HepG2 (cell line): ENCODE measurements at regions not wholly inside any gene's neighbourhood (a gene's known extent, or its start where the extent isn't known, plus 50 kb on each side); places are given as distances from the start of the nearest gene placed in this dataset.

Experiments used
- CEBPB ChIP-seq: IDR thresholded peaks from 2 replicates; pipeline ENCODE4 v1.6.1; 2011; ENCODE audit warnings: low read depth, low read length, improper control_type of control experiment, borderline replicate concordance
- FOXO1 ChIP-seq: sonication (generic); formaldehyde crosslinking; IDR thresholded peaks from 2 replicates; pipeline ENCODE4 v1.4.0; 2020; ENCODE audit warnings: missing genetic modification reagents
- GFI1 ChIP-seq: sonication (generic); formaldehyde crosslinking; IDR thresholded peaks from 2 replicates; pipeline ENCODE4 v1.5.0; 2020; ENCODE audit warnings: missing genetic modification reagents, mild to moderate bottlenecking, borderline replicate concordance
- MED8 ChIP-seq: sonication (generic); formaldehyde crosslinking; IDR thresholded peaks from 2 replicates; pipeline ENCODE4 v1.8.1; 2023; ENCODE audit warnings: mild to moderate bottlenecking, missing genetic modification reagents; ENCODE audit not compliant: insufficient replicate concordance
- NBN ChIP-seq: fragments of 450-650 bp; conservative IDR thresholded peaks from 2 replicates; pipeline ENCODE4 v1.6.1; 2017
- NCOA1 ChIP-seq: sonication (generic); formaldehyde crosslinking; IDR thresholded peaks from 2 replicates; pipeline ENCODE4 v1.9.0; 2021; ENCODE audit warnings: missing genetic modification reagents
- NFE2L2 ChIP-seq: fragments of 150-350 bp; IDR thresholded peaks from 2 replicates; pipeline ENCODE4 v1.6.1; 2014; ENCODE audit warnings: low read length
- PAF1 ChIP-seq: IDR thresholded peaks from 2 replicates; pipeline ENCODE4 v1.6.1; 2016; ENCODE audit warnings: missing genetic modification reagents, missing compliant biosample characterization
- SMAD1 ChIP-seq: sonication (generic); formaldehyde crosslinking; IDR thresholded peaks from 2 replicates; pipeline ENCODE4 v1.4.0; 2020; ENCODE audit warnings: missing genetic modification reagents, low read depth, mild to moderate bottlenecking, borderline replicate concordance
- ZC3H13 ChIP-seq: sonication (generic); formaldehyde crosslinking; IDR thresholded peaks from 2 replicates; pipeline ENCODE4 v1.8.1; 2023; ENCODE audit warnings: mild to moderate bottlenecking, missing genetic modification reagents, moderate library complexity
- ZEB1 ChIP-seq: IDR thresholded peaks from 2 replicates; pipeline ENCODE4 v1.6.1; 2012; ENCODE audit warnings: mild to moderate bottlenecking, low read depth, inconsistent platforms; ENCODE audit not compliant: insufficient replicate concordance
- ZNF589 ChIP-seq: sonication (generic); formaldehyde crosslinking; conservative IDR thresholded peaks from 2 replicates; pipeline ENCODE4 v1.8.0; 2022; ENCODE audit warnings: mild to moderate bottlenecking, moderate library complexity, missing genetic modification reagents
- TF ChIP-seq, protein P1 (sequence below): sonication (generic); formaldehyde crosslinking; IDR thresholded peaks from 2 replicates; pipeline ENCODE4 v1.4.0; 2020; ENCODE audit warnings: missing genetic modification reagents, borderline replicate concordance
- TF ChIP-seq, protein P2 (sequence below): sonication (generic); formaldehyde crosslinking; IDR thresholded peaks from 2 replicates; pipeline ENCODE4 v1.5.0; 2020; ENCODE audit warnings: mild to moderate bottlenecking, missing genetic modification reagents
- TF ChIP-seq, protein P3 (sequence below): sonication (generic); formaldehyde crosslinking; IDR thresholded peaks from 2 replicates; pipeline ENCODE4 v1.4.0; 2020; ENCODE audit warnings: missing genetic modification reagents, borderline replicate concordance

DNA sequence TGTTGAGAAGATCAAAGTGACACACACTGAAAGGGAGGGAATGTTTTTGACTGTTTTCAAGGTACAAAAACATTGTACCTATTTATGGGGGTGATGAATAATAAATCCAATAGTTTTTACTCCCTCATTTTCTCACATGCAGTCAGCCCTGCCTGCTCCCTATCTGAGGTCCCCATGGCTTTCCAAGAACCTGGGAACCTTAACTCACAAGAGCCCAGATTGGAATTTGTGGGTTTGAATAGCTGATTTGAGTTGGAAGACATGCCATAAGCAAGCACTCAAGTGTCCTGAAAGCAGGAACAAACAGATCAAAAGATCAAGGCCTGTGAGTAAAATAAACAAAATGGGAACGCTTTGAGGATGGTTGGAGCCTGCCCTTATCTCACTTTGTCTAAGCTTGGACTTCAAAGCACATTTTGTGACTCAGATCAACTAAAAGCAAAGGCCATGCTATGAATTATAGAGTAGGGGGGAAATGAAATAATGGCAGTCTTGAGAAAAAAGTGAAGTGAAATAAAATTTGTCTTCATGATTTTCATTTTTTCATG, 136.6 kb downstream of the LYPLAL1 start (continued):
- TF ChIP-seq, protein P1, sequence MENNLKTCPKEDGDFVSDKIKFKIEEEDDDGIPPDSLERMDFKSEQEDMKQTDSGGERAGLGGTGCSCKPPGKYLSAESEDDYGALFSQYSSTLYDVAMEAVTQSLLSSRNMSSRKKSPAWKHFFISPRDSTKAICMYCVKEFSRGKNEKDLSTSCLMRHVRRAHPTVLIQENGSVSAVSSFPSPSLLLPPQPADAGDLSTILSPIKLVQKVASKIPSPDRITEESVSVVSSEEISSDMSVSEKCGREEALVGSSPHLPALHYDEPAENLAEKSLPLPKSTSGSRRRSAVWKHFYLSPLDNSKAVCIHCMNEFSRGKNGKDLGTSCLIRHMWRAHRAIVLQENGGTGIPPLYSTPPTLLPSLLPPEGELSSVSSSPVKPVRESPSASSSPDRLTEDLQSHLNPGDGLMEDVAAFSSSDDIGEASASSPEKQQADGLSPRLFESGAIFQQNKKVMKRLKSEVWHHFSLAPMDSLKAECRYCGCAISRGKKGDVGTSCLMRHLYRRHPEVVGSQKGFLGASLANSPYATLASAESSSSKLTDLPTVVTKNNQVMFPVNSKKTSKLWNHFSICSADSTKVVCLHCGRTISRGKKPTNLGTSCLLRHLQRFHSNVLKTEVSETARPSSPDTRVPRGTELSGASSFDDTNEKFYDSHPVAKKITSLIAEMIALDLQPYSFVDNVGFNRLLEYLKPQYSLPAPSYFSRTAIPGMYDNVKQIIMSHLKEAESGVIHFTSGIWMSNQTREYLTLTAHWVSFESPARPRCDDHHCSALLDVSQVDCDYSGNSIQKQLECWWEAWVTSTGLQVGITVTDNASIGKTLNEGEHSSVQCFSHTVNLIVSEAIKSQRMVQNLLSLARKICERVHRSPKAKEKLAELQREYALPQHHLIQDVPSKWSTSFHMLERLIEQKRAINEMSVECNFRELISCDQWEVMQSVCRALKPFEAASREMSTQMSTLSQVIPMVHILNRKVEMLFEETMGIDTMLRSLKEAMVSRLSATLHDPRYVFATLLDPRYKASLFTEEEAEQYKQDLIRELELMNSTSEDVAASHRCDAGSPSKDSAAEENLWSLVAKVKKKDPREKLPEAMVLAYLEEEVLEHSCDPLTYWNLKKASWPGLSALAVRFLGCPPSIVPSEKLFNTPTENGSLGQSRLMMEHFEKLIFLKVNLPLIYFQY (CRISPR knock-in tag): no peak
- TF ChIP-seq NCOA1 (CRISPR knock-in tag) (no peak), ZC3H13 (CRISPR knock-in tag) (no peak), GFI1 (CRISPR knock-in tag) (peak; percentile 92), NFE2L2 (no peak), NBN (no peak), ZNF589 (CRISPR knock-in tag) (no peak), SMAD1 (CRISPR knock-in tag) (no peak), FOXO1 (CRISPR knock-in tag) (peak; percentile 94), MED8 (CRISPR knock-in tag) (no peak), ZEB1 (peak; percentile 53), CEBPB (no peak), PAF1 (CRISPR knock-in tag) (no peak)
- TF ChIP-seq, protein P2, sequence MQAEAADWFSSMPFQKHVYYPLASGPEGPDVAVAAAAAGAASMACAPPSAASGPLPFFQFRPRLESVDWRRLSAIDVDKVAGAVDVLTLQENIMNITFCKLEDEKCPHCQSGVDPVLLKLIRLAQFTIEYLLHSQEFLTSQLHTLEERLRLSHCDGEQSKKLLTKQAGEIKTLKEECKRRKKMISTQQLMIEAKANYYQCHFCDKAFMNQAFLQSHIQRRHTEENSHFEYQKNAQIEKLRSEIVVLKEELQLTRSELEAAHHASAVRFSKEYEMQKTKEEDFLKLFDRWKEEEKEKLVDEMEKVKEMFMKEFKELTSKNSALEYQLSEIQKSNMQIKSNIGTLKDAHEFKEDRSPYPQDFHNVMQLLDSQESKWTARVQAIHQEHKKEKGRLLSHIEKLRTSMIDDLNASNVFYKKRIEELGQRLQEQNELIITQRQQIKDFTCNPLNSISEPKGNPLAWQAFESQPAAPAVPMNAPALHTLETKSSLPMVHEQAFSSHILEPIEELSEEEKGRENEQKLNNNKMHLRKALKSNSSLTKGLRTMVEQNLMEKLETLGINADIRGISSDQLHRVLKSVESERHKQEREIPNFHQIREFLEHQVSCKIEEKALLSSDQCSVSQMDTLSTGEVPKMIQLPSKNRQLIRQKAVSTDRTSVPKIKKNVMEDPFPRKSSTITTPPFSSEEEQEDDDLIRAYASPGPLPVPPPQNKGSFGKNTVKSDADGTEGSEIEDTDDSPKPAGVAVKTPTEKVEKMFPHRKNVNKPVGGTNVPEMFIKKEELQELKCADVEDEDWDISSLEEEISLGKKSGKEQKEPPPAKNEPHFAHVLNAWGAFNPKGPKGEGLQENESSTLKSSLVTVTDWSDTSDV (CRISPR knock-in tag): no peak
- TF ChIP-seq, protein P3, sequence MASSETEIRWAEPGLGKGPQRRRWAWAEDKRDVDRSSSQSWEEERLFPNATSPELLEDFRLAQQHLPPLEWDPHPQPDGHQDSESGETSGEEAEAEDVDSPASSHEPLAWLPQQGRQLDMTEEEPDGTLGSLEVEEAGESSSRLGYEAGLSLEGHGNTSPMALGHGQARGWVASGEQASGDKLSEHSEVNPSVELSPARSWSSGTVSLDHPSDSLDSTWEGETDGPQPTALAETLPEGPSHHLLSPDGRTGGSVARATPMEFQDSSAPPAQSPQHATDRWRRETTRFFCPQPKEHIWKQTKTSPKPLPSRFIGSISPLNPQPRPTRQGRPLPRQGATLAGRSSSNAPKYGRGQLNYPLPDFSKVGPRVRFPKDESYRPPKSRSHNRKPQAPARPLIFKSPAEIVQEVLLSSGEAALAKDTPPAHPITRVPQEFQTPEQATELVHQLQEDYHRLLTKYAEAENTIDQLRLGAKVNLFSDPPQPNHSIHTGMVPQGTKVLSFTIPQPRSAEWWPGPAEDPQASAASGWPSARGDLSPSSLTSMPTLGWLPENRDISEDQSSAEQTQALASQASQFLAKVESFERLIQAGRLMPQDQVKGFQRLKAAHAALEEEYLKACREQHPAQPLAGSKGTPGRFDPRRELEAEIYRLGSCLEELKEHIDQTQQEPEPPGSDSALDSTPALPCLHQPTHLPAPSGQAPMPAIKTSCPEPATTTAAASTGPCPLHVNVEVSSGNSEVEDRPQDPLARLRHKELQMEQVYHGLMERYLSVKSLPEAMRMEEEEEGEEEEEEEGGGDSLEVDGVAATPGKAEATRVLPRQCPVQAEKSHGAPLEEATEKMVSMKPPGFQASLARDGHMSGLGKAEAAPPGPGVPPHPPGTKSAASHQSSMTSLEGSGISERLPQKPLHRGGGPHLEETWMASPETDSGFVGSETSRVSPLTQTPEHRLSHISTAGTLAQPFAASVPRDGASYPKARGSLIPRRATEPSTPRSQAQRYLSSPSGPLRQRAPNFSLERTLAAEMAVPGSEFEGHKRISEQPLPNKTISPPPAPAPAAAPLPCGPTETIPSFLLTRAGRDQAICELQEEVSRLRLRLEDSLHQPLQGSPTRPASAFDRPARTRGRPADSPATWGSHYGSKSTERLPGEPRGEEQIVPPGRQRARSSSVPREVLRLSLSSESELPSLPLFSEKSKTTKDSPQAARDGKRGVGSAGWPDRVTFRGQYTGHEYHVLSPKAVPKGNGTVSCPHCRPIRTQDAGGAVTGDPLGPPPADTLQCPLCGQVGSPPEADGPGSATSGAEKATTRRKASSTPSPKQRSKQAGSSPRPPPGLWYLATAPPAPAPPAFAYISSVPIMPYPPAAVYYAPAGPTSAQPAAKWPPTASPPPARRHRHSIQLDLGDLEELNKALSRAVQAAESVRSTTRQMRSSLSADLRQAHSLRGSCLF (CRISPR knock-in tag): no peak
